ENCODE measurements at regions not wholly inside any gene's neighbourhood (a gene's known extent, or its start where the extent isn't known, plus 50 kb on each side); places are given as distances from the start of the nearest gene placed in this dataset.

GRCh38 chr15:38186507-38186906 is 66.1 kb upstream of the SPRED1 start:
- no peak for TF ChIP-seq CTCF (IDR thresholded peaks at IDR 0.05; ENCODE audit: control extremely low read depth, extremely low read depth)
- H3K4me3 ChIP-seq, result no peak overlapping the region
- no peaks in the 10 kb centered on the region for H3K36me3 ChIP-seq (ENCODE audit: control insufficient read depth in 4 of 4, insufficient read depth in 4 of 4, low read length in 4 of 4)
- H3K9ac ChIP-seq (ENCODE audit: insufficient read depth in 1 of 2, low read length in 2 of 2), result no peak overlapping the region
- no peaks in the 10 kb centered on the region for H3K9me3 ChIP-seq (ENCODE audit: control insufficient read depth in 4 of 4, insufficient read depth in 3 of 4, low read length in 3 of 4)
- H3K27ac ChIP-seq (ENCODE audit: low read depth in 1 of 2, low read length in 1 of 2), result no peak overlapping the region
- DNase-seq (no peak), ATAC-seq (ENCODE audit: insufficient read depth, low FRiP score) (no peak)
- H3K27me3 ChIP-seq (ENCODE audit: control insufficient read depth in 3 of 3, insufficient read depth in 3 of 3, low read length in 2 of 3), result no peaks in the 10 kb centered on the region
- WGBS, 2 donors, result 87 to 98% methylated on average over 3 of the region's 3 CpGs
- H3K4me1 ChIP-seq (ENCODE audit: control insufficient read depth in 5 of 5, insufficient read depth in 5 of 5, low read length in 5 of 5), result no peaks in the 10 kb centered on the region

- DNase-seq, result peak in 2 of 3 donors; percentile 18 to 27
- ATAC-seq (ENCODE audit: insufficient read depth, low FRiP score), result peak; percentile 21
- H3K9me3 ChIP-seq (ENCODE audit: control insufficient read depth in 4 of 4, insufficient read depth in 3 of 4, low read length in 3 of 4), result no peaks in the 10 kb centered on the region
- H3K4me1 ChIP-seq (ENCODE audit: control insufficient read depth in 5 of 5, insufficient read depth in 5 of 5, low read length in 5 of 5), result no peaks in the 10 kb centered on the region
- no peaks in the 10 kb centered on the region for H3K27me3 ChIP-seq (ENCODE audit: control insufficient read depth in 3 of 3, insufficient read depth in 3 of 3, low read length in 2 of 3)
- H3K36me3 ChIP-seq (ENCODE audit: control insufficient read depth in 4 of 4, insufficient read depth in 4 of 4, low read length in 4 of 4), result no peaks in the 10 kb centered on the region
- 56 to 73% methylated on average over 7 of the region's 7 CpGs for WGBS, 2 donors
- TF ChIP-seq CTCF (IDR thresholded peaks at IDR 0.05; ENCODE audit: control extremely low read depth, extremely low read depth), result no peak
- H3K27ac ChIP-seq (ENCODE audit: low read depth in 1 of 2, low read length in 1 of 2), result no peak overlapping the region
- H3K9ac ChIP-seq (ENCODE audit: insufficient read depth in 1 of 2, low read length in 2 of 2), result no peak overlapping the region
- no peak overlapping the region for H3K4me3 ChIP-seq
These were observed 64.9 kb upstream of the SPRED1 start for GRCh38 chr15:38187630-38188313.

- no peak for DNase-seq
- no peaks in the 10 kb centered on the region for H3K36me3 ChIP-seq (ENCODE audit: control insufficient read depth in 4 of 4, insufficient read depth in 4 of 4, low read length in 4 of 4)
- H3K4me1 ChIP-seq (ENCODE audit: control insufficient read depth in 5 of 5, insufficient read depth in 5 of 5, low read length in 5 of 5), result no peaks in the 10 kb centered on the region
- ATAC-seq (ENCODE audit: insufficient read depth, low FRiP score), result no peak
- H3K9ac ChIP-seq (ENCODE audit: insufficient read depth in 1 of 2, low read length in 2 of 2), result no peak overlapping the region
- no peak for TF ChIP-seq CTCF (IDR thresholded peaks at IDR 0.05; ENCODE audit: control extremely low read depth, extremely low read depth)
- H3K4me3 ChIP-seq, result no peak overlapping the region
- no peaks in the 10 kb centered on the region for H3K27me3 ChIP-seq (ENCODE audit: control insufficient read depth in 3 of 3, insufficient read depth in 3 of 3, low read length in 2 of 3)
- no peaks in the 10 kb centered on the region for H3K9me3 ChIP-seq (ENCODE audit: control insufficient read depth in 4 of 4, insufficient read depth in 3 of 4, low read length in 3 of 4)
- no peak overlapping the region for H3K27ac ChIP-seq (ENCODE audit: low read depth in 1 of 2, low read length in 1 of 2)
- 75 to 86% methylated on average over 5 of the region's 5 CpGs for WGBS, 2 donors
These were observed 62.9 kb upstream of the SPRED1 start for GRCh38 chr15:38189671-38190295.

Measured in lung (tissue), 11 donors.